CD4-positive, alpha-beta T cell treated with Interferon alpha-2 for 1 hour (primary cell): ENCODE measurements at regions not wholly inside any gene's neighbourhood (a gene's known extent, or its start where the extent isn't known, plus 50 kb on each side); places are given as distances from the start of the nearest gene placed in this dataset.
"Not testable (repeated sequence)": the region's sequence is repeated elsewhere in the genome, so short reads cannot be mapped to it uniquely, and the experiment has no call there.

ENCODE experiments used
- DNase-seq, 2 donors: peaks; one replicate each; pipeline ENCODE4 v3.0.0-alpha.2; 2020 to 2022

- no peak for DNase-seq
Measured at GRCh38 chr5:36435516-36435915, 133.8 kb upstream of the RANBP3L start.

DNA sequence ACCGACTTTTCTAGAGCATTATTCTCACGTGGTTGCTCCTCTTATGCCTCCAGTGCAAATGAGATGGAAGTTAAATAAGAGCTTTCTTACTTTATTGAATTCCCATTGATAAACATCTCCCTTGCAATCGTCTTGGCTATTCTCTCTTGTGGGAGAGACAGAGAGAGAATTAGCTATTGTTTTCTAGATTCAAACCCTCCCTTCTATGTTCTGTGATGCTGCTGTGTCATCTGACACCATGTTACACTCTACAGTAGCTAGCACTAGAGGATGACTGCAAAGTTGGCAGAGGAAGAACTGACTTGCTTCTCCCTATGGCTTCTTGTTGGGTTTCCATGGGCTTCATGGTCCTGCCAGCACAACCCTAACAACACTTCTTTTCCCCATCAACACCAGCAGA, 134.6 kb upstream of the RANBP3L start:
- DNase-seq, result no peak

DNA sequence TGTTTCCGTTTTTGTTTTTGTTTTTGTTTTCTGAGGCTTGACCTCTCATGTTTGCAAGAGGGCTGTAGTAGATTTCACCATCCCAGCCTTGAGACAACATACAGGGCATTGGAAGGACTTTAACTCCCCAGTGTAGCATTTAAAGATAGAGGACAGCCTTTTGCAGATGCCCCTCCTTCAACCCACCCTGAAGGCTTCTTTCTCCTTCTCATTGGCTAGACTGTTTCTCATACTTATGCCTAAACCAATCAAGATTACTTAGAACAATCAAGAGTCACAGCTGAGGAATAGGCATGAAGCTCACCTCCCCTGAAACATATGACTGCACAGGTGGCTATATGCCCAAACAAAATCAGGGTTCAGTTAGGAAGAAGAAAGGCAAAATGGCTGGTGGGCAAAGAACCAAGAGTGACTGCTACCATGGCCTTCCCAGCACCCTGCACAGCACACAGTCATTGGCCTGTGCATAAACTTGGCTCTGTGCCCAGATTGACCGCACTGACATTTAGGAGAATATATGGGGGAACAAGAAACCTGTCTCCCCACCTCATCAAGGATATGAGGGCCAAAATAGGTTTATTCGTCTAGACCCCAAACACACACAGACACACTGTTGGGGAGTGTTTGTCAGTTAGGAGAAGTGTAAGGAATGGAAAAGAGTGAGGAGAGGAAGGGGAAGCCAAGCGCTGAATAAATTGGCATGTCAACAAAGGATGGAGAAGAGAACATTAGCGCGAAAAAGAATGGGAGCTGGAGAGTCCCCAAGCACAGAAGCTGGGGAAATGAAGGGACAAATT, 137.3 kb upstream of the RANBP3L start:
- DNase-seq, result no peak

- DNase-seq, result no peak
Measured at GRCh38 chr5:36440300-36440699, 138.6 kb upstream of the RANBP3L start.

- DNase-seq, result no peak
Measured at GRCh38 chr5:36441280-36441679, 139.6 kb upstream of the RANBP3L start.

- DNase-seq, result no peak
Measured at GRCh38 chr5:36442352-36442751, 140.7 kb upstream of the RANBP3L start.

GRCh38 chr5:36442796-36443195, 141.1 kb upstream of the RANBP3L start:
- DNase-seq, result no peak

- no peak for DNase-seq
Measured at GRCh38 chr5:36443941-36444340, 142.2 kb upstream of the RANBP3L start.

- DNase-seq, result no peak
Measured at GRCh38 chr5:36444582-36445418, 143.1 kb upstream of the RANBP3L start.

- no peak for DNase-seq
Measured at GRCh38 chr5:36447776-36448175, 146.1 kb upstream of the RANBP3L start.

DNA sequence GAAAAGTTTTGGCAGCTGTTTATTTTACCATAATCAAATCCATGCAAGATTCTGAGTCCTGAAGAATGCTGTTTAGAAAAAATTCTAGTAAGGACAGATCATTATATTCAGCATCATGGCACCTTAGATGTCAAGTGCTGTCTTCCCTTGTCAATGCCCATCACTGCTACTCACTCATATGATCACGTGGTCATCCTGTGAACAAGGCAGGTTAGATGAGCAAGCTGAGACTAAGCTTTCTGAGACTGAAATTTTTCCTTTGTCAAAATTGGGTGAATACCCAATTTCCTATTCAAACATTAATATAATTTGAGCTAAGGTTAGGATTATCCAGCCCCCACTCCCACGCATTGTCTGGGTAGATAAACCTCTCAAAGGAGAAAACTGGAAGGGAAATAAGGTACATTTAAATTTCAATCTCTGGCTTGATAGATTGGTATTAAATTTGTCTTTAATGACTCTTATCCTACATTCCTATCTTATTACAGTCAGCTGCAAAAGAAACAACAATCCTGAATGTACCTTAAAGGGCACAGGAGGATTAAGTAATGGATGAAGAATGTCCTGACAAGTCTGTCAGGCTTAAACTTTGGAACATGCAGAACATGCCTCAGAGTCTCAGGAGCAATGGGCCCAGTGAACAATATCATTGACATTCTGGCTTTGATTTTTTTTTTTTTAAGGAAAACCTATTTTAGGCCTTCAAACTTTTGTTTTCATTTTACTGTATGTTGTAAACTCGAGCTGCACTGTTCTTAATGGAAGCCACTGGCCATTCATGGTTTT, 148.7 kb upstream of the RANBP3L start:
- no peak for DNase-seq

- DNase-seq, result no peak
Measured at GRCh38 chr5:36452424-36453006, 150.8 kb upstream of the RANBP3L start.

- DNase-seq, result no peak
Measured at GRCh38 chr5:36457511-36458270, 148.7 kb upstream of the SLC1A3 start.

DNA sequence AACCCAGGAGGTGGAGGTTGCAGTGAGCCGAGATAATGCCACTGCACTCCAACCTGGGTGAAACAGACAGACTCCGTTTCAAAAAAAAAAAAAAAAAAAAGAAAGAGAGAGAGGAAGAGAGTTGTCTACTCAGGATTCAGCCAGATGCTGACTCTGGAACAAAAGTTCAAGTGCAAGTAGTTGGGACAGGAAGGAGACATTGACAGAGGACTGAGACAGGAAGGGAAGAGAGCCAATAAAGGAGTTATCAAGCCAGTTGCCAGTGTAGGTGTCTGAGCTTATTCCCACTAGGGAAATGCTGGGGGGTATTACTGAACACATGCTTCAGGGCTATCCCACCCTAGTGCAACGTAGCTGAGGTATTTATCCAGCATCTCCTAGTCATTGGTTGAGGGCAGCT, 147.7 kb upstream of the SLC1A3 start:
- DNase-seq, result no peak

DNA sequence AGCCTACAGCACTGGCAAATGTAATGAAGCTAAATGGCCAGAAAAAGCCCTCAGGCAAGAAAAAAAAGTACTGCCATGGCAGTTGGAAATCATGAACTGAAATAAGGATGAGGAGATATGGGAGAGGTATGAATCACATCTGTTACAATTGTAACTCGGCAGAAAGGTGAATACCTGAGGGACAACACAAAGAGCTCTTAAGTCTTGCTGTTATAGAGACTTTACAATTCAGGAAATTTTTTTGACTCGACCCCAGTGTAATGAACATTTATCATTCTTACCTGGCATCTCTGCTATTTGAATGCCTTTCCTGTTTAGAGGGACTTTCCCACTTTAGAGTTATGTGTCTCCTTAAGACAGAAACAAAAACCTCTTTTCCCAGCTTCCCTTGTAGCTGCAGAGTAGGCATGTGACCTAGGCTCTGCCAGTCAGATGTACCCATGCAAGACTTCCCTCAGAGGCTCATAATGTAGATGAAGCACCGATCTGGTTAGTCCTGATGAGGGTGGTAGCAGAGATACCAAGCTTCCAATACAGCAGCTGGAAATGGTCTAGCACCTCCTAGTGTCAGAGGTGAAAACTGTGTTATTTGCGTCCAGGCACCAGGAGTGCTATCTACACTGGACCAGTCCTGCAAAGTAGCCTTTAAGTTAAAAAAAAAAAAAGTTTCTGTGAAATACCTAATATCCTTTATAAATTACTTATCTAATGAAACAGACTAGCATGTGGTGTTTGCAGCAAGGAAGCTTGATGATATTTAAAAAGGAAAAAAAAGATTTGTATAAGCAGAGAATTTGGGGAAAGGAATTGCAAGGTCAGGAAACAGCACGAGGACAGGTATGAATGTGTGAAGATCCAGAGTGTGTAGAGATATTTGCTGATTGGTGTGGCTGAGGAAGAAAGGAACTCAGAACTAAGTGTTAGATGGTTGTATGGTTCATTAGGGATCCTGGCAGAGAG, 146.9 kb upstream of the SLC1A3 start:
- DNase-seq, result peak in 1 of 2 donors; percentile 13

DNA sequence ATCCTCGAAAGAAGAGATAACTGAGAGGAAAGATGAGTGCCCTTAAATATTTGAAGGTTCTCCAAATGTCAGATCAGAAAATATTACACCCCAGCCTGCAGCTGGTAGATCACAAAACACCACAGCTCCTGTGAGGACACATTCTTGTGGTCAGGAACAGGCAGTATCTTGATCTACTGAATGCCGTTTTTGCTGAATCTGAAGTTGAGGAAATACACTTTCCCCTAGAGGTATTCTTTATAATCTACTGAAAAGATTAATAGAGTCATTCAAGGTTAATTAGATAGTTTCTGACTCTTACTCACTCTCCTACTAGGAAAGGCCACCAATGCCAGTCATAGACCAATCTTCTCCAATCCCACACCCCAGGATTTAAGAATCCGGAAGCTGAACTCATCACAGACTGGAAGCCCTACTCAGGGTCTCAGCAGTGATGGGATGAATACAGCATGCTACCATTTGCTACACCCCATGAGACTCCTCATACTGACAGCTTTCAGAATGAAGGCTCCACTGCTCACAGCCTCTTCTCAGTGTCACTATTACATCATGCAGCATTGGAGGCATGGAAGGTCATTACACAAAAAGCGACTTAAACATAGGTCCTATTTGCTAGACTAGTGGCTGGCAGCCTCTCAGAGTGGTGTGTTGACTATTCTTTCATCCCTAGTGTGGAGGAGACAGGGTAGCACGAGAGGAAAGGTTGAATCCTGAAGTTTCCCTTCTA, 143.9 kb upstream of the SLC1A3 start:
- no peak for DNase-seq

DNA sequence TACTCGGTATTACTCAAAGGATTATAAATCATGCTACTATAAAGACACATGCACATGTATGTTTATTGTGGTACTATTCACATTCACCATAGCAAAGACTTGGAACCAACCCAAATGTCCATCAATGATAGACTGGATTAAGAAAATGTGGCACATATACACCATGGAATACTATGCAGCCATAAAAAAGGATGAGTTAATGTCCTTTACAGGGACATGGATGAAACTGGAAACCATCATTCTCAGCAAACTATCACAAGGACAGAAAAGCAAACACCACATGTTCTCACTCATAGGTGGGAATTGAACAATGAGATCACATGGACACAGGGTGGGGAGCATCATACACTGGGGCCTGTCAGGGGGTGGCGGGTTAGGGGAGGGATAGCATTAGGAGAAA, 130.5 kb upstream of the SLC1A3 start:
- DNase-seq, result not testable (repeated sequence)

GRCh38 chr5:36478646-36479317, 127.6 kb upstream of the SLC1A3 start:
- no peak for DNase-seq

- no peak for DNase-seq
Measured at GRCh38 chr5:36481454-36482120, 124.8 kb upstream of the SLC1A3 start.
